ENCODE measurements at regions not wholly inside any gene's neighbourhood (a gene's known extent, or its start where the extent isn't known, plus 50 kb on each side); places are given as distances from the start of the nearest gene placed in this dataset.

DNA sequence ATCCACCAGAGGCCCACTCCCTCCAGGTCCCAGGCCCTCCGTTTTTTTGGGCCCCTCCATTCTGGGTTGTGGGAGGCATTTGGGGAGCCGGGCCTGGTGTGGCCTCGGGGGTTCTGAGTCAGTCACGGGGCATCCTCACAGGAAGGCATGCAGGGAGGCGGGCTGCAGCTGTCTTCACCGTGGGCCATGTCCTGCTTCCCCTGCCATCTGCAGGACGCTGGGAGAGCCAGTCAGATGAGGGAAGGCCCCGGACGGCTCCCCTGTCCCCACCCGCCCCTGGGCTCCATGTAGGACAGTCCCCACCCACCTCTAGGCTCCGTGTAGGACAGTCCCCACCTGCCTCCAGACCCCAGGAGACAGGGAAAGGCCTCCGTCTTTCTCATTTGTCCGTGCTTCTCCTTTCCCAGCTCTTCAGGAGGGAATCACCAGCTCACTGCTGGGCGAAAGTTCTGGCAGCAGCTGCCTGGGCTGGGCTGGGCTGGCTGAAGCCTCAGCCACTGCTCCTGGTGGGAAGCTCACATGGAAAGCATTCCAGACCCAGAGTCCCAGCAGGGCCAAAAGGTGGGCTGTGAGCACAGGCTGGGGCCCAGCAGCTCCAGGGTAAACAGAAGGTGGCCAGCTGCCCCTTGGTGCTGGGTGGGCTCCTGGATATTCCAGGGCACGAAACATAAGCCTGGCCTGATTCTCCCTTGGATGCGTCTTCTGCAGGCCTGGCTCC is 217.8 kb downstream of the KIF26A start:
- H3K36me3 ChIP-seq (ENCODE audit: insufficient read depth, low read length): no peaks in the 10 kb centered on the region
- no peak overlapping the region for H3K4me2 ChIP-seq (ENCODE audit: low read length)
- no peaks in the 10 kb centered on the region for H3K27me3 ChIP-seq (ENCODE audit: insufficient read depth, low read depth, low read length)
- no peak overlapping the region for H2AFZ ChIP-seq (ENCODE audit: low read depth, low read length)
- H3F3A ChIP-seq (ENCODE audit: insufficient read depth, low read length, poor library complexity, severe bottlenecking): no peaks in the 10 kb centered on the region
- H3K4me3 ChIP-seq (ENCODE audit: low read length): no peak overlapping the region
- H3K27ac ChIP-seq (ENCODE audit: low read length): no peak overlapping the region
- H3K9me3 ChIP-seq (ENCODE audit: low read length): no peaks in the 10 kb centered on the region
- H3K9ac ChIP-seq (ENCODE audit: low read length): no peak overlapping the region
- H4K20me1 ChIP-seq (ENCODE audit: insufficient read depth): no peaks in the 10 kb centered on the region
- H3K9me2 ChIP-seq (ENCODE audit: insufficient read depth, low read length): no peaks in the 10 kb centered on the region
- H3K79me2 ChIP-seq (replicated peaks; ENCODE audit: insufficient read depth, low read length): no peaks in the 10 kb centered on the region
- TF ChIP-seq, protein P1, sequence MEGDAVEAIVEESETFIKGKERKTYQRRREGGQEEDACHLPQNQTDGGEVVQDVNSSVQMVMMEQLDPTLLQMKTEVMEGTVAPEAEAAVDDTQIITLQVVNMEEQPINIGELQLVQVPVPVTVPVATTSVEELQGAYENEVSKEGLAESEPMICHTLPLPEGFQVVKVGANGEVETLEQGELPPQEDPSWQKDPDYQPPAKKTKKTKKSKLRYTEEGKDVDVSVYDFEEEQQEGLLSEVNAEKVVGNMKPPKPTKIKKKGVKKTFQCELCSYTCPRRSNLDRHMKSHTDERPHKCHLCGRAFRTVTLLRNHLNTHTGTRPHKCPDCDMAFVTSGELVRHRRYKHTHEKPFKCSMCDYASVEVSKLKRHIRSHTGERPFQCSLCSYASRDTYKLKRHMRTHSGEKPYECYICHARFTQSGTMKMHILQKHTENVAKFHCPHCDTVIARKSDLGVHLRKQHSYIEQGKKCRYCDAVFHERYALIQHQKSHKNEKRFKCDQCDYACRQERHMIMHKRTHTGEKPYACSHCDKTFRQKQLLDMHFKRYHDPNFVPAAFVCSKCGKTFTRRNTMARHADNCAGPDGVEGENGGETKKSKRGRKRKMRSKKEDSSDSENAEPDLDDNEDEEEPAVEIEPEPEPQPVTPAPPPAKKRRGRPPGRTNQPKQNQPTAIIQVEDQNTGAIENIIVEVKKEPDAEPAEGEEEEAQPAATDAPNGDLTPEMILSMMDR (IDR thresholded peaks at IDR 0.05; ENCODE audit: poor library complexity, severe bottlenecking): no peak
- TF ChIP-seq, protein P2, sequence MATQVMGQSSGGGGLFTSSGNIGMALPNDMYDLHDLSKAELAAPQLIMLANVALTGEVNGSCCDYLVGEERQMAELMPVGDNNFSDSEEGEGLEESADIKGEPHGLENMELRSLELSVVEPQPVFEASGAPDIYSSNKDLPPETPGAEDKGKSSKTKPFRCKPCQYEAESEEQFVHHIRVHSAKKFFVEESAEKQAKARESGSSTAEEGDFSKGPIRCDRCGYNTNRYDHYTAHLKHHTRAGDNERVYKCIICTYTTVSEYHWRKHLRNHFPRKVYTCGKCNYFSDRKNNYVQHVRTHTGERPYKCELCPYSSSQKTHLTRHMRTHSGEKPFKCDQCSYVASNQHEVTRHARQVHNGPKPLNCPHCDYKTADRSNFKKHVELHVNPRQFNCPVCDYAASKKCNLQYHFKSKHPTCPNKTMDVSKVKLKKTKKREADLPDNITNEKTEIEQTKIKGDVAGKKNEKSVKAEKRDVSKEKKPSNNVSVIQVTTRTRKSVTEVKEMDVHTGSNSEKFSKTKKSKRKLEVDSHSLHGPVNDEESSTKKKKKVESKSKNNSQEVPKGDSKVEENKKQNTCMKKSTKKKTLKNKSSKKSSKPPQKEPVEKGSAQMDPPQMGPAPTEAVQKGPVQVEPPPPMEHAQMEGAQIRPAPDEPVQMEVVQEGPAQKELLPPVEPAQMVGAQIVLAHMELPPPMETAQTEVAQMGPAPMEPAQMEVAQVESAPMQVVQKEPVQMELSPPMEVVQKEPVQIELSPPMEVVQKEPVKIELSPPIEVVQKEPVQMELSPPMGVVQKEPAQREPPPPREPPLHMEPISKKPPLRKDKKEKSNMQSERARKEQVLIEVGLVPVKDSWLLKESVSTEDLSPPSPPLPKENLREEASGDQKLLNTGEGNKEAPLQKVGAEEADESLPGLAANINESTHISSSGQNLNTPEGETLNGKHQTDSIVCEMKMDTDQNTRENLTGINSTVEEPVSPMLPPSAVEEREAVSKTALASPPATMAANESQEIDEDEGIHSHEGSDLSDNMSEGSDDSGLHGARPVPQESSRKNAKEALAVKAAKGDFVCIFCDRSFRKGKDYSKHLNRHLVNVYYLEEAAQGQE (IDR thresholded peaks at IDR 0.05; ENCODE audit: borderline replicate concordance): no peak
- TF ChIP-seq TAF1 (IDR thresholded peaks at IDR 0.05; ENCODE audit: low read depth): no peak
- no peak for TF ChIP-seq EZH2 (IDR thresholded peaks at IDR 0.05; ENCODE audit: borderline replicate concordance, insufficient read depth, low read length, poor library complexity, severe bottlenecking)
- TF ChIP-seq POLR2AphosphoS5 (IDR thresholded peaks at IDR 0.05): no peak

DNA sequence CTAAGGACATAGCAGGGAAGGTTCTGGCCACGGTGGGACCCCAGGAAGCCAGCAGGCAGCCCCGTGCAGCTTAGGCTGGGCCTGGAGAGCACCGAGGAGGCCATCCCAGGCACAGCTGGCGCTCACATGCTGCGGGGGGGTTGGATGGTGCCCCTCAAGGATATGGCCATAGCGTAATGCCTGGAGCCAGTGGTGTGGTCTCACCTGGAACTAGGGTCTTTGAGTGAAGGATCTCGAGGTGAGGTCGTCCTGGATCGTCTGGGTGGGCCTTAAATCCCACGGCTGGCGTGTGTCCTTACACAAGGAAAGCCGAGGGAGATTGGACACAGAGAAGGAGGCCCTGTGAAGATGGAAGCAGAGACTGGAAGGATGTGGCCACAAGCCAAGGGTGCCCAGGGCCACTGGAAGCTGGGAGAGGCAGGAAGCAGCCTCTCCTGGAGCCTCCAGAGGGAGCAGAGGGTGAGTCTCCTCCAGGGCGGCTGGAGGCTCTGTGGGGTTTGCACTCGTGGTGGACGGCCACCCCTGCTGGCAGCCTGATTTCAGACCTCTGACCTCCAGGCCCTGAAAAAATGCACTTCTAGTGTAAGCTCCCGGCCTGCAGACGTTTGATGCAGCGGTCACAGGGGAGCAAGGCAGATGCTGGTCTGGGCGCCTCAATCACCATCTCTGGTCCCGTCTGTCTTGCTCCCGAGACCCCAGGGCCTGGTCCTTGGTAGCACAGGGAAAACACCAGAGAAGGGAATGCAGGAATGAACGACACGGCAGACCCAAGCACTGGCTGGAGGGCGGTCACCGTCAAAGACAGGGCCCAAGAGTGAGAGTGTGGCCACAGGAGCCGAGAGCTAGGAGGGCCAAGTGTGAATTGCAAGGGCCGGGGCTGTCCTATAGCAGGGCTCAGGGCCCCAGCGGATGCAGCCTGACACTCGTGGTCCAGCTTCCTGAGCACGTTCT is 218.6 kb downstream of the KIF26A start:
- no peak overlapping the region for H3K4me3 ChIP-seq (ENCODE audit: low read length)
- H3K4me2 ChIP-seq (ENCODE audit: low read length): no peak overlapping the region
- TF ChIP-seq, protein P2 (IDR thresholded peaks at IDR 0.05; ENCODE audit: borderline replicate concordance): no peak
- TF ChIP-seq EP300 (conservative IDR thresholded peaks at IDR 0.05; ENCODE audit: poor library complexity, severe bottlenecking) (no peak), EZH2 (IDR thresholded peaks at IDR 0.05; ENCODE audit: borderline replicate concordance, insufficient read depth, low read length, poor library complexity, severe bottlenecking) (no peak), TAF1 (IDR thresholded peaks at IDR 0.05; ENCODE audit: low read depth) (no peak), SMC3 (conservative IDR thresholded peaks at IDR 0.05; ENCODE audit: poor library complexity) (no peak), POLR2AphosphoS5 (IDR thresholded peaks at IDR 0.05) (no peak), RAD21 (conservative IDR thresholded peaks at IDR 0.05) (no peak), MXI1 (conservative IDR thresholded peaks at IDR 0.05; ENCODE audit: poor library complexity, severe bottlenecking) (no peak)
- TF ChIP-seq, protein P1 (IDR thresholded peaks at IDR 0.05; ENCODE audit: poor library complexity, severe bottlenecking): no peak
- H3K9me3 ChIP-seq (ENCODE audit: low read length): no peaks in the 10 kb centered on the region
- H3K36me3 ChIP-seq (ENCODE audit: insufficient read depth, low read length): no peaks in the 10 kb centered on the region
- no peaks in the 10 kb centered on the region for H3K9me2 ChIP-seq (ENCODE audit: insufficient read depth, low read length)
- H3K27me3 ChIP-seq (ENCODE audit: insufficient read depth, low read depth, low read length): no peaks in the 10 kb centered on the region
- no peaks in the 10 kb centered on the region for H4K20me1 ChIP-seq (ENCODE audit: insufficient read depth)
- H3K27ac ChIP-seq (ENCODE audit: low read length): no peak overlapping the region
- no peak overlapping the region for H3K9ac ChIP-seq (ENCODE audit: low read length)
- no peaks in the 10 kb centered on the region for H3F3A ChIP-seq (ENCODE audit: insufficient read depth, low read length, poor library complexity, severe bottlenecking)
- H2AFZ ChIP-seq (ENCODE audit: low read depth, low read length): no peak overlapping the region
- no peaks in the 10 kb centered on the region for H3K79me2 ChIP-seq (replicated peaks; ENCODE audit: insufficient read depth, low read length)
